ENCODE measurements at regions not wholly inside any gene's neighbourhood (a gene's known extent, or its start where the extent isn't known, plus 50 kb on each side); places are given as distances from the start of the nearest gene placed in this dataset.
"Not testable (repeated sequence)": the region's sequence is repeated elsewhere in the genome, so short reads cannot be mapped to it uniquely, and the experiment has no call there.

GRCh38 chr1:146548684-146549083 is 319.9 kb upstream of the NOTCH2NLA start:
- not testable (repeated sequence) for DNase-seq (ENCODE audit: low read depth in 2 of 2)

DNA sequence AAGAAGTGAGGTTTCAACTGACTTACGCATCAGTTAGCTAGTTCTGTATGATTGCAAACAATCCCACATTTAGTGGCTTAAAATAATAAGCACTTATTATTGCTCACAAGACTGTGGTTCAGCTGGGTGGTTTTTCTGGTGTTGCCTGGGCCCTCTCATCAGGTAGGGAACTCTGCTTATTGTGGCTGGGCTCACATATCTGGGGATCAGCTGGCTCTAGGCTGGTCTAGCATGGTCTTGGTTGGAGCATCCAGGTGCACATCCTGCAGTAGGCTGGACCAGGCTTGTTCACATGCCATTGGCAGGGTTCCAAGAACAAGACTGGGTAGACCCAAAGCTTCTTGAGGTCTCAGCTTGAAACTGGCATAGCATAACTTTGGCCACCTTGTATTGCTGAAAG is 317.4 kb upstream of the NOTCH2NLA start:
- not testable (repeated sequence) for DNase-seq (ENCODE audit: low read depth in 2 of 2)

More at GRCh38 chr1:146548684-146549083, 319.9 kb upstream of the NOTCH2NLA start:
- not testable (repeated sequence) for H3K4me3 ChIP-seq (replicated peaks in 1 of 2; ENCODE audit: low read depth in 2 of 2, low read length in 2 of 2)

DNA sequence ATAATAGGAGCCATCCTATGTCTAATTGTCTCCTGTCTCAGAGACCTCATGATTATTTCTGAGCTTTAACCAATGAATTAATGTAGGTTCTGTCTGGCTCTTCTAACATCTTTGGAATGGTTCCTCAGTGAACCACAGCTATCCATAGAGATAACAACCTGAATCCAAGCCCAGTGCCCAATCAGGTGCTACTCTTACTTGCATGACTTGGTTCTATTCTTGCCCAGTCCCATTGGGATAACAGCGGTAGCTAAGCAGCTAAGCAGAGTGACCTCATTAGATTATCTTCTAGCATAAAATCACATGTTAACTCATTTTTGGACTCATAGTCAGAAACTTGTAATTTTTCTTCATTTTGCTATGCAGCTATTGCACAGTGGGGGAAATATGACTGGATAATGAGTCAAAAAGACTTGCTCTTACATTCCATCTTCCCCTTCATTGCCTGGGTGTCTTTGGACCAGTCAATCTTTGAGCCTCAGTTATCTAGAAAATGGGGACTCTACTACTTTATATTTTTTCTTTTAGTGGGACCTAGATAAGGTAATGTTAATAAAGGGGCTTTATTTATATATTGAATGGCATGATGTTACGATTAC is 309.1 kb upstream of the NOTCH2NLA start:
- not testable (repeated sequence) for DNase-seq (ENCODE audit: low read depth in 2 of 2); H3K4me3 ChIP-seq (replicated peaks in 1 of 2; ENCODE audit: low read depth in 2 of 2, low read length in 2 of 2)

More for the DNA sequence above, 317.4 kb upstream of the NOTCH2NLA start:
- H3K4me3 ChIP-seq (replicated peaks in 1 of 2; ENCODE audit: low read depth in 2 of 2, low read length in 2 of 2): not testable (repeated sequence)

DNA sequence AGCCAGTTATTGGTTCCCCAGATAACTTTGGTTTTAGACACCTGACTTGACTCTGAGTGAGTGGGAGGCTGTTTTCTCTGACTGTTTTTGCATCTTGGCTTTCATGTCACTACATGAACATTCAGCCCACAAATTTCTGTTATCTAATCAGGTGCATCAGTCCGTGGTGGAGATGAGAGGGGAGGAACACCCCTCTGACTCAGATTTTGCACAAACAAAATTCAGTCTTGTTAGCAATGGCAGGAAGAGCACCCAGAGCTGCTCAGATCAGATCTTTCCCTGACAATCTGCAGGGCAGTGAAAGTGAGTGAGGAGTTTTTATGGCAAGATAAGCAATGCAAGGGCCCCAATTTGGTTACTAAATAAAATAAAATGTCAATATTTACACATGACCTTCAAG is 307.2 kb upstream of the NOTCH2NLA start:
- not testable (repeated sequence) for DNase-seq (ENCODE audit: low read depth in 2 of 2); H3K4me3 ChIP-seq (replicated peaks in 1 of 2; ENCODE audit: low read depth in 2 of 2, low read length in 2 of 2)

DNA sequence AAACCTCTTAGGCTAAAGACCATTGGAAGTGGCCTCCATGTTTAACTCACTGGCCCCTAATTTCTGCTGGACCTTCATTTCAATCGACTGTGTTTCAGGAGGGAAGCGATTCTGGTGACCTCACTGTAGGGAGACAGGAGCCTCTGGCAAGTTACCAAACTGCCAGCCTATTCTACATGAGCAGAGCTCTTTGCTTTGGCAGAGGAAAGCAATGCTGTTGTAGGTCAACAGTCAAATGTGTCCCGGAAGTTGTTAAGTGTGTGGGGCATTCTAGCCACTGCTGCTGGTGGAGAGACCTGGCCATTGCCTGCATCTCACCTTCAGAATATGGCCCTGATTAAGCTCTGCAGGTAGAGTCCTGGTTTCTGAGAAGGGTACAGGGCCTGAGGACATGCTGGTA is 306.8 kb upstream of the NOTCH2NLA start:
- not testable (repeated sequence) for DNase-seq (ENCODE audit: low read depth in 2 of 2); H3K4me3 ChIP-seq (replicated peaks in 1 of 2; ENCODE audit: low read depth in 2 of 2, low read length in 2 of 2)

DNA sequence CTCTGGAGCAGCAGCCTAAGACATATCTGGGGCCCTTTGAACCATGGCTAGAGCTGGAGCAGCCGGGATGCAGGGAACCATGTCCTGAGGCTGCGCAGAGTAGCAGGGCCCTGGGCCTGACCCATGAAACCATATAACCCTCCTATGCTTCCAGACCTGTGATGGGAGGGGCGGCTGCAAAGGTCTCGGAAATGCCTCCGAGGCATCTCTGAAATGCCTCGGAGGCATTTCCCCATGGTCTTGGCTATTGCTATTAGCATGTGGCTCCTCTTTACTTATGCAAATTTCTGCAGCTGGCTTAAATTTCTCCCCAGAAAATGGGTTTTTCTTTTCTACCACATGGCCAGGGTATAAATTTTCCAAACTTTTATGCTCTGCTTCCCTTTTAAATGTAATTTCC is 302.1 kb upstream of the NOTCH2NLA start:
- not testable (repeated sequence) for H3K4me3 ChIP-seq (replicated peaks in 1 of 2; ENCODE audit: low read depth in 2 of 2, low read length in 2 of 2); DNase-seq (ENCODE audit: low read depth in 2 of 2)

- not testable (repeated sequence) for DNase-seq (ENCODE audit: low read depth in 2 of 2); H3K4me3 ChIP-seq (replicated peaks in 1 of 2; ENCODE audit: low read depth in 2 of 2, low read length in 2 of 2)
These were observed 294.0 kb upstream of the NOTCH2NLA start for GRCh38 chr1:146522812-146523211.

GRCh38 chr1:146522345-146522744 is 293.5 kb upstream of the NOTCH2NLA start:
- H3K4me3 ChIP-seq (replicated peaks in 1 of 2; ENCODE audit: low read depth in 2 of 2, low read length in 2 of 2); DNase-seq (ENCODE audit: low read depth in 2 of 2): not testable (repeated sequence)

DNA sequence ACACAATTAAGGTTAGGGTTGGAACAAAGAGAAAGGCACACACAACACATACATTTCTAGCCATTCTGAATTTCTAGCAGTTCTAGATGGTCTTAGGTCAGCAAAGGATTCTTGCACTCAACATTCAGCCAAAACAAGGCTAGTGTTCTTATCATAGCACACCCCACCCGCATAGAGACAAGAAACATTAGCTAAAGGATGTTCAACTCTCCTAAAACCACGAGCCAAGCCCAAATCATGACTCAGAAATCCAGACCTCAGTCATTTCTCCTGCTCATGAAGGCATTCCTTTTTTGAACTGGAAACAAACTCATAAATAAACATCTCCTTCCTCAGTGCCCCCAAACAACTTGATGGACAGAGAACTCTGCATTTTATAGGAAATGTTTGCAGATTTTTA is 293.0 kb upstream of the NOTCH2NLA start:
- not testable (repeated sequence) for DNase-seq (ENCODE audit: low read depth in 2 of 2); H3K4me3 ChIP-seq (replicated peaks in 1 of 2; ENCODE audit: low read depth in 2 of 2, low read length in 2 of 2)

GRCh38 chr1:146513754-146514153 is 284.9 kb upstream of the NOTCH2NLA start:
- not testable (repeated sequence) for H3K4me3 ChIP-seq (replicated peaks in 1 of 2; ENCODE audit: low read depth in 2 of 2, low read length in 2 of 2); DNase-seq (ENCODE audit: low read depth in 2 of 2)

DNA sequence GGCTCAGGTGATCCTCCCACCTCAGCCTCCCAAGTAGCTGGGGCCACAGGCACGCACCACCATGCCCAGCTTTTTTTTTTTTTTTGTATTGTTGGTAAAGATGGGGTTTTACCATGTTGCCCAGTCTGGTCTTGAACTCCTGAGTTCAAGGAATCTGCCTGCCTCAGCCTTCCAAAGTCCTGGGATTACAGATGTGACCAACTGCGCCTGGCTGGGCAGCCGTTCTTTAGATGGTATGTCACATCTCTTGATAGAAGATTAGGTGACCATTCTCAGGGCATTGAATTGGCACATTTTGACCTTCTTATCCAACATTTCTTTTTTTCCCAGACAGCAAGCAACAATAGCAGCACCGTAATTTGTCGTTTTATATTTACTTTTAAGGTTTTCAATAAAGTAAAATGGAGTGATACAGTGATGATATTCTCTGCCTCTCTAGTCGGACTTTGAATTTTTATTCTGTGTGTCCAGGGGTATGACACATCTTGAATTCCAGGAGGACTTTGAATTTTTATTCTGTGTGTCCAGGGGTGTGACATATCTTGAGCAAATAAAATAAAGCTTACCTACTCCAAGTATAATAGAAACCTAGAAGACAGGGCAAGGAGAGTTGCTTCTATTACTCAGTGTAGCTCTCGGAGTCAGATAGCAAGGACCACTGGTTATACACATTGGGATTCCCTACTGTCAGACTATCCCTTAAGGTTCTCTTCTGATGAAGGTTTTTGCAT is 282.4 kb upstream of the NOTCH2NLA start:
- DNase-seq (ENCODE audit: low read depth in 2 of 2): not testable (repeated sequence)

GRCh38 chr1:146510248-146510983 is 281.6 kb upstream of the NOTCH2NLA start:
- DNase-seq (ENCODE audit: low read depth in 2 of 2): not testable (repeated sequence)

More for the DNA sequence above, 282.4 kb upstream of the NOTCH2NLA start:
- H3K4me3 ChIP-seq (replicated peaks in 1 of 2; ENCODE audit: low read depth in 2 of 2, low read length in 2 of 2): not testable (repeated sequence)

GRCh38 chr1:146504121-146504520 is 275.3 kb upstream of the NOTCH2NLA start:
- not testable (repeated sequence) for H3K4me3 ChIP-seq (replicated peaks in 1 of 2; ENCODE audit: low read depth in 2 of 2, low read length in 2 of 2); DNase-seq (ENCODE audit: low read depth in 2 of 2)

More at GRCh38 chr1:146510248-146510983, 281.6 kb upstream of the NOTCH2NLA start:
- not testable (repeated sequence) for H3K4me3 ChIP-seq (replicated peaks in 1 of 2; ENCODE audit: low read depth in 2 of 2, low read length in 2 of 2)

GRCh38 chr1:146487555-146487954 is 258.7 kb upstream of the NOTCH2NLA start:
- not testable (repeated sequence) for H3K4me3 ChIP-seq (replicated peaks in 1 of 2; ENCODE audit: low read depth in 2 of 2, low read length in 2 of 2); DNase-seq (ENCODE audit: low read depth in 2 of 2)

- not testable (repeated sequence) for H3K4me3 ChIP-seq (replicated peaks in 1 of 2; ENCODE audit: low read depth in 2 of 2, low read length in 2 of 2); DNase-seq (ENCODE audit: low read depth in 2 of 2)
These were observed 258.3 kb upstream of the NOTCH2NLA start for GRCh38 chr1:146487155-146487554.

DNA sequence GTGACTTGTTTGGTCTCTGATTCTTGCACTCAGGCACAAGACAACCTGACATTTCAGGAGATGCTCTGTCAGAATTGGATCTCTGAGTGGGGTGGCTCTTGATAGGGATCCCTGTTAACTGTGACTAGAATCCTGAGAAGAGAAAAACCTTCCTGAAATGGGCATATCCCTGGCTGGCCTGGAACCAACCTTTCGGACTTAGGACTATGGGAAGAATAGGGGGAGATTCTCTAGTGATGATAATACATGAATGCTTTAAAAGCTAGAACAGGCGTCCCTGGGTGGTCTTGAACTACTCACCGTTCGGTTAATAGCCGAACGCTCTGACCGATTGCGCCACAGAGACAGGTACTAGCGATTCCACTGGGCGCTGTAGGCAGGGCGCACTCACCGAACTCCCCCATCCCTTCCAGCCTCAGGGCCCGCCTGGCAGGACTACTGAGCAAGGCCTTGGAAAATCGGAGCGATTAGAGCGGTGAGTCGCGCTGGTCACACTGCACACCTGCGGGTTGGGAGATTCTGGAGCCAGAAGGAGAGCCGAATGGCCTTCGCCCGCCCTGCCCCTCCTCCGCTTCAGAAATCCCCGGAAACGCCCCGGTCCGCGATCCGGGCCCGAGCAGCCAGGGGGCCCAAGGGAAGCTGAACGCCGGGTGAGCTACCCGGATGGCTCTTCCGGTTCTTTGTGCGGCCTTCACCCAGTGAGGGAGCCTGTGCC is 257.6 kb upstream of the NOTCH2NLA start:
- peak overlapping the region in 1 of 2 donors; percentile 14 for H3K4me3 ChIP-seq (replicated peaks in 1 of 2; ENCODE audit: low read depth in 2 of 2, low read length in 2 of 2)

DNA sequence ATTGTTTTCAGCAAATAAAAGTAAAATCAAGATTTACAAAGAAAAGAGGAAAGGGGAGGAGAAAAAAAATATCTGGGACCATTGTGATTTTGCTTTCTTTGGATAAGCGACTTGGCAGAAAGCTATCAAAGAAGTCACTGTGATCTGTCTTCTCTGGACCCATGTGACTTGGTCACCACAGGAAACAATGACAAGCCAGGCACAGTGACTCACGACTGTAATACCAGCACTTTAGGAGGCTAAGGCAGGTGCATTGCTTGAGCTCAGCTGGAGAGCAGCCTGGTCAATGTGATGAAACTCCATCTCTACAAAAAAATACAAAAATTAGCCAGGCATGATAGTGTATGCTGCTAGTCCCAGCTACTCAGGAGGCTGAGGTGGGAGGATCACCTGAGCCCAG is 255.4 kb upstream of the NOTCH2NLA start:
- not testable (repeated sequence) for H3K4me3 ChIP-seq (replicated peaks in 1 of 2; ENCODE audit: low read depth in 2 of 2, low read length in 2 of 2); DNase-seq (ENCODE audit: low read depth in 2 of 2)

More for the DNA sequence above, 257.6 kb upstream of the NOTCH2NLA start:
- DNase-seq (ENCODE audit: low read depth in 2 of 2): peak; percentile 1 to 15

GRCh38 chr1:146479188-146479587 is 250.4 kb upstream of the NOTCH2NLA start:
- H3K4me3 ChIP-seq (replicated peaks in 1 of 2; ENCODE audit: low read depth in 2 of 2, low read length in 2 of 2): not testable (repeated sequence)

More at GRCh38 chr1:146479188-146479587, 250.4 kb upstream of the NOTCH2NLA start:
- peak in 1 of 2 donors; percentile 5 for DNase-seq (ENCODE audit: low read depth in 2 of 2)

All from cardiac fibroblast (primary cell).